Stimulated activated CD8-positive, alpha-beta memory T cell treated with anti-CD3 and anti-CD28 coated beads, Interleukin-15, amount 100 ng/mL, for 4 hours (primary cell): ENCODE measurements at regions not wholly inside any gene's neighbourhood (a gene's known extent, or its start where the extent isn't known, plus 50 kb on each side); places are given as distances from the start of the nearest gene placed in this dataset.

ENCODE experiments used
- DNase-seq, 2 donors: peaks; one replicate each; pipeline ENCODE4 v3.0.0-alpha.2; 2020; ENCODE audit warnings: low read depth in 2 of 2

GRCh38 chr2:136572335-136572734 lies 193.0 kb upstream of the THSD7B start:
- DNase-seq, result no peak

DNA sequence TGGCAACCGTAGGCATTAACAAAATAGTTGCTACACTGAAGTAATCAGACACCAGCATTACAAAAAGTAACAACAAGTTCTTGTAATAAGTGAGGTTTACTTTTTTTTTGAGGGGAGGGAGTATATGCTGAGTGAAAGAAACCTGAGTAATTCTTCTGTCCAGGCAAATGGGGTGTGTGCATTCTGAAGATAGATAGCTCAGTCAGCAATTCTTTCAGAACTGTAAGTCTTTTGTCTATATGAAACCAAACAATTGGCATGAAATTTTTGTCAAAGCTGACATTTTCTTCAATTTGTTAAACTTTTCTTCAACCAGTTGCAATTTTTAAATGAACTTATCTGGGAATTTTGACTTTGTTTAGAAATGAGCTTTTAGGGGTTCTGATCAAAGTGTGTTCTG lies 208.1 kb upstream of the THSD7B start:
- DNase-seq, result no peak

DNA sequence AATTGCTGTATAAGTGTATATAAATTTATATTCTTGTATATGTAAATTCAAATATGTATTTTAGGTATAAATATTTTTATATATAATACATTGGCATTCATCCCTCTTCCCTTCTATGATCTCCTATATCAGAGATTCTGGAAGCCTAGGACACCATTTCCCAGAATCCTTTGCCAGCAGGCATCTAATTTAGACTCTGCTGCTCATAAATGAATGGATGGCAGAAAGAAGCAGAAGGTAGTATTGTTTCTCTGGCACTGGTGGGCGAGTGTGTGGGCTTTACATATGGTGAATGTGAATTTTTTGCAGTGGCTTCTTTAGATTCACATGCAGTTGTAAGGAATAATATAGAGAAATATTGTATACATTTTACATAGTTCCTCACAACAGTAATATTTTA lies 215.2 kb upstream of the THSD7B start:
- DNase-seq, result no peak

DNA sequence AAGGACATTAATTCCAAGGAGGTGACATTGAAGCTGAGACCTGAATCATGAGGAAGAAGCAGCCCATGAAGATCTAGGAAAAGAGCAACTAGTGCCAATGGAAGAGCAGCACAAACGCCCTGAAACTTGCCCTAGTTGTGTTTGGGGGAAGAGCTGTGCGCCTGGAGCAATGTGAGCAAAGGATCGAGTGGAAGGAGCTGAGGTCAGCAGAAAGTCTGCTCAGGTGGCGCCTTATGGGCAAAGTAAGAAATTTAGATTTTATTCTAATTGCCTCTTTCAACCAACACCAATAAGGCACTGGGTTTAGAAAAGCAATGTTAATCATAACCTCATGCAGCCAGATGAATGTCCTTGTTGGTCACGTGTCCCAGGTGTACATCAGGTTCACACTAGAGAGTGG lies 226.0 kb upstream of the THSD7B start:
- no peak for DNase-seq

DNA sequence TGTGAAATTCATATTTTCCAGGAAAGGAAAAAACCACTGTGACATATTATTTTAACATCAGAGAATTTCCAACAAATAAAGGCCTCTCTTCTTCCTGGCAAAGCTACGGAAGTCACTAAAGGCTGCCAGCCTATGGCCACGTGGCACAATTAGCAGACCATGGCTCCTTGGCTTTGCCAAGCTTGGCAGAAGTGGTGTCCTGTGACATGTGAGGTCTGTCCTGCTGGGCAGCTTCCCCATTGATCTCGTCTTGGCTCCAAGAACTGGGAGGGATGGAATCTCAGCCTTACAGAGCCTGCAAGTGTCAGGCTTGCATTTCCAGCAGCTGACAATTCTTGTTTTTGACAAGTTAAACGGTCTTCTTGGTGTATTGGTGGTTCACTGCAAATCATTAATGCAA lies 226.9 kb upstream of the THSD7B start:
- no peak for DNase-seq

GRCh38 chr2:136534811-136535210 lies 230.5 kb upstream of the THSD7B start:
- DNase-seq, result no peak

DNA sequence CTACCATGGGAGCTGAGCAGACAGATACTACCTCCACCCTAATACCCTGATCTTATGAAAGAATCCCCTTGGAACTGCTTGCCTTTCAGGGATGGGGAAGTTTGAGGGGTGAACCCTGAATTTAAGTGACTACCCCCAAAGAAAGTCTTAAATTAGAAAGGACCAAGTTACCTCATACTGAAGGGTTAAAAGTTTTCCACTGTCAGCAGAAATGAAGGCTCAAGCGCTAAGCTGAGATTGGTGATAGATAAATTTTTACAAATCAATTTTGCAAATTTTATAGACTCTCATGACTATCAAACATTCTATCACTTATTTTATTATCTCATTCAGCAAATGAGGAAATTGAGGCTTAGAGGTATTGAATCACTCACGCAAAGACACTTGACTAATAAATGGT lies 233.2 kb upstream of the THSD7B start:
- no peak for DNase-seq

GRCh38 chr2:136531731-136532130 lies 233.6 kb upstream of the THSD7B start:
- DNase-seq, result no peak

DNA sequence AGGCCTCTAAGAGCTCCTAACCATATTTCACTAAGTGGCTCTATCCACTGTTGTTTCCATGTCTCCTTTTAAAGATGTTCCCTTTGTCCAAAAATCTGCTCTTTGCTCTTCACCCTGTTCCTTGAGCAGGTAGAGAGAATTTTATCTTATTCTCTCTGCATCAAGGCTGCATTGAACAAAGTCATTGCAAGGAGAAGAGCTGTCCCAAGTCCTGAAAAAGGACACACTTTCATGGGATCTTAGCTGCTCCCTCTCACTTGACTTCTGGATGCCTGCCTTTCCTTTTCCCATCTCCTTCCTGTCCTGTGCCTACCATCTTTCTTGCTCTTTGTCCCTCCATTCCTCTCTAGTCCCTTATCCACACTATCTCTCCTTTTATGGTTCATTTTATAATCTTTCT lies 235.2 kb upstream of the THSD7B start:
- no peak for DNase-seq

- DNase-seq, result no peak
These were observed 237.8 kb upstream of the THSD7B start for GRCh38 chr2:136527560-136527959.

- no peak for DNase-seq
These were observed 242.6 kb upstream of the THSD7B start for GRCh38 chr2:136522724-136523123.

DNA sequence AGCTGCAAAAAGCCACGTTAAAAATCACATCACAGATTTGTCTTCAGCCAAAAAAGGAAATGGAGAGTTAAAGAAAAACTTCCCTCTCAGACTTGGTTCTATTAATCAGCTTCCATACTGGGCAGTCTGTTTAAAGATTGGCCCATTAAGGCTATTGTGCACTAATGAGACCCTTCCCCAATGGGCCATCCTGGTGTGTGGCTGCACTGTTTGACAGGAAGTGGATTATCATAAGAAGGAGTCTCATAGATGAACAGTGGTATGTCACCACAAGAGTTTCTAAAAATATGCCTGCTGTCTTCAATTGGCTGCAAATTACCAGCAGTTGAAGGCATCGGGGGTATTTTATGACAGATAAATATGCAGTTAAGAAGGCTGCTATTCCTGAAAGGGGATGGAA lies 247.6 kb upstream of the THSD7B start:
- no peak for DNase-seq

DNA sequence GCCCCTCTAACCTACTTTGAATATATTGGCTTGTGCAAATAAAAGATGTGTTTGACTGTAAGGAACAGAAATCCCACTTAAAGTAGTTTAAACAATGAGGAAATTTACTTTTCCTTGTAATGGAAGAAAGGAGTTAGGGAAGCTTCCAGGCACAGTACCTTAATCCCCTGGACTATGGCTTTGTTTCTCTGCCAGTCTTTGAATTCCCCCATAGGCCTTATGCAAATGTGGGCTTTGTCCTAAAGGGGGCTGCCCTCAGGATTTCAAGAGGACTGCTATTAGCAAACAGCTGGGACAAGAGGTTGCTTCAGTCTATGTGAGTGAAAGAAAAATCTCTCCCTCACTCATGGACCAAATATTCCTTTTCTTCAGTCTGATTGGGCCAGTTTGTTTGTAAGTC lies 255.1 kb upstream of the THSD7B start:
- DNase-seq, result no peak

- no peak for DNase-seq
These were observed 259.9 kb upstream of the THSD7B start for GRCh38 chr2:136505462-136505861.

GRCh38 chr2:136502660-136503059 lies 262.7 kb upstream of the THSD7B start:
- DNase-seq, result no peak

DNA sequence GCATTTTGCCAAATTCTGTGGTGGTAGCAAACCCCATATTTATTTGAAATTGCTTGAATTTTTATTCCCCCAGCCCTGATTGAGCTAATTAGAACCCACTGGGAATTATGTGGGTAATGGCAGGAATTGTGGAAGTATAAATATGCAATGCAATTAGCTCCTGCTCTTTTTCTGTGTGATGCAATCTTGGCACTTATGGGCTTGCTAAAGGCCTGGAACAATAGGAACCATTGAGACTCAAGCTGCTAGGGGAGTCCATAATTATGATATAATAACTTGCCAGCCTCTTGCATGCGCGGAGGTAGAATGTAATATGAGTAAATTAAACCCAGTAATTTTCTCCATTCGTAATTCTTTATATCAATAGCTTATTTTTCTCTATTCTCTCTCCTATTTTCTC lies 267.6 kb upstream of the THSD7B start:
- no peak for DNase-seq

DNA sequence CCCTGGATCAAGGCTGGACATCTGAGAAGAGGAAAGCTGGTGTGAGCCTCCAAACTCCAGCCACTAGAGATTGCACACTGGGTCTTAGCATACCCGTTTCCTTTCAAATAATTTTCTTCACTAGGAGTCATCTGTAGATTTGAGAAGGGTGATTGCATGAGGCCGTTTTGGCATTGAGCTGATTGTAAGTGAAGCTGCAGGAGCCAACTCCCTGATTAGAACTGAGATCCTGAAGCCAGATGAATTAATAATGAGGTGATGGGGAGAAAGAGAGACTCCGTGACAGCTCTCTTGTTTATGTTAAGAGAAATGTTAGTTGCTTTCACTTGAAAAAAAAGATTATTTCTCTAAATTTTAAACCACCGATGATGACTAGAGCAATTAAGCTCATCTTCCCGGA lies 268.4 kb upstream of the THSD7B start:
- DNase-seq, result no peak

DNA sequence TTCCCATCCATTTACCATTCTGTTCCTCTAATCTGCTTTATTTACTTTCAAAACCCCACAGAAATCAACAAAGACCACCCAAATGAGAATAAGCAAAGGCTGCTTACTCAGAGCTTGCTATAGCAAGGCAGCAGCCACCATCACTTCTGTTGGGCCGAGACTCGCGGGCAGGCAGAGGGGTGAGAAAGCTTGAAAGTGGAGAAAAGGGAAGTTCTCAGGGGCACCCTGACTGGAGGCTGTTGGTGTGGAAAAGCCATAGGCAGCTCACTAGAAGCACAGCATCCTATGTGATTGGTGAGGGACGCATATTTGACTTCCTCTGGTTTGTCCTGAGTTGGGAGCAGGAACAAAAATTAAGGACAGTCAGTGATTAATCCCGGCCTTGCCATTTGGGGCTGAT lies 269.7 kb upstream of the THSD7B start:
- DNase-seq, result no peak

- no peak for DNase-seq
These were observed 272.4 kb upstream of the THSD7B start for GRCh38 chr2:136492901-136493300.

DNA sequence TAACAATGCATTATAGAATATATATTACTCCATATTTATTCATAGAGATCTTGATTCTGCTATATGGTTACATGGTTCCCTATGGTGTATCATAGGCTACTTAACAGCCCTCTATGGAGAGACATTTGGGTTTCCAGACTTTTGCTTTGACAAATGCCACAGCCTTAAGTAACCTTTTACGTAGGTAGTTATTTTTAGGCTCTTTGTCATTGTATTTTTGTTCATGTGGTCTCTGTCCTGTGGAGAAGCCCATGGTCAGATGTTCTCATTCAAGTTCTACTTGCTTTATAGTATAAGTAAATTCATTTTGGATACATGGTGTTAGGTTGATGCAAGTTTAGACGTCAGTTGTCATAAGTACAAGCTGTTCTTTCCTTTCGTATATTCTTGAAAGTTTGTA lies 275.2 kb upstream of the THSD7B start:
- no peak for DNase-seq

- no peak for DNase-seq
These were observed 277.9 kb upstream of the THSD7B start for GRCh38 chr2:136487421-136487820.

- no peak for DNase-seq
These were observed 279.2 kb upstream of the THSD7B start for GRCh38 chr2:136486115-136486514.

- no peak for DNase-seq
These were observed 282.4 kb upstream of the THSD7B start for GRCh38 chr2:136482966-136483365.

DNA sequence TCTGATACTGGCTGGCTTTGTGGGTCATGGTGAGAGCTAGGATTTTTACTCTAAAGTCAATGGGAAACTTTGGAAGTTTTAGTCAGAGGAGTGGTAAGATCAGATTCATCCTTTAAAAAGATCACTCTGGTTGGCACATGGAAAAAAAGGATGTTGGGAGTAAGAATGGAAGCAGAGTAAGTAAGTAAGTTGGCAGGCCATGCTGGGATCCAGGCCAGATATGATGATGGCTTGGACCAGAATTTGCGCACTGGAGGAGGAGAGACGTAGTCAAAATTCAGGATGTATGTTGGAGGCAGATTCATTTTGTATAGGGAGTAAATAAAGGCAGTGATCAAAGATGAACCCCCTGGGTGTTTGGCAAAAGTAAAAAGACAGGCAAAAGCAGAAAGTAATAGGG lies 283.3 kb upstream of the THSD7B start:
- no peak for DNase-seq

DNA sequence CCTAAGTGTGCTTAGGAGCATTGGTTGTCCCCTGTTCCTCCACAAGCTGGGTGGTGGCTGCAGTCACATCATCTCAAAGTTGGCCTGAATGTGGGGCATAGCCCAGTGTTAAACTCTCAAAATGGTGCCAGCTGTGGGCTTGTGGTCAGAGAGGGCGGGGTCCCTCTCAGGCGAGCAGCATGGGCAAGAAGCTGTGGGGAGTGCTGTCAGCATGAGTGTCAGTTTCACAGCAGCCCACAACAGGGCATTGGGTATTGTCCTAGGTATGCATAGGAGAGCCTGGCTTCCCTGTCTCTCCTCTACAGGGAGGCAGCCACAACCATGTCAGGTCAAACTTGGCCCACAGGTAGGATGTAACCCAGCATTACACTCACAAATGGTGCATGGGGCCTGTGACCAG lies 285.6 kb upstream of the THSD7B start:
- DNase-seq, result no peak
